NCI-H2196 (cell line): ENCODE measurements at regions not wholly inside any gene's neighbourhood (a gene's known extent, or its start where the extent isn't known, plus 50 kb on each side); places are given as distances from the start of the nearest gene placed in this dataset.

ENCODE experiments used
- DNase-seq: peaks from one replicate; lab custom pipeline; 2025; ENCODE audit not compliant: unreplicated experiment; lab: John Stamatoyannopoulos, UW

DNA sequence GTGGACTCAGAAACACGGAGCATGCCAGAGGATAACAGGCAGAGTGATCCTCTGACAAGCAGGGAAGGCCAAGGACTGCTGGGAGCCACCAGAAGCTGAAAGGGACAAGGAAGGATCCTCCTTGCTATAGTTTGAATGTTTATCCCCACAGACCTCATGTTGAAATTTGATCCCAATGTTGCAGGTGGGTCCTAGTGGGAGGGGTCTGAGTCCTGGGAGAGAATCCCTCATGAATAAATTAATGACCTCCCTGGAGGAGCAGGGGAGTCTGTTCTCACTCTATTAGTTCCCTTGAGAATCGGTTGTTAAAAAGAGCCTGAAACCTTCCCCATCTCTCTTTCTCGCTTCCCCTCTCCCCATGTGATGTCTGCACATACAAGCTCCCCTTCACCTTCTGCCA, 124.4 kb downstream of the FBXO15 start:
- no peak for DNase-seq

DNA sequence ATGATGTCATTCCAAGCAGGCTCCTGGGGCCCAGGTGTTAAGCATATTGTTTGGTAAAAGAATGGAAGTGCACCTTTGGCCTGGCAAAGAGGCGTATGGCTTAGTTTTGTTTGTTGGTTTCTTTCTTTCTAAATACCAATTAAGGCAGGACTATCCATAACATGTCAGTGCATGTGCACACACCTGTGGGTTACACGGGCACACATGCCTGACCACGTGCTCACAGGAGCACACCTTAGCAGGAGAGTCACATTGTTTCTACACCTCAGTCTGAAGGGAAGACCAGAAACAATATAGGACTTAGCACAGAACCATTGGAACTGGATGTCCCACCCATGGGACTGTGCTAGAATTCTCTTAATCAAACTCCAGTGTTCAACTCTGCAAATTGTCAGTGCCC, 127.8 kb downstream of the FBXO15 start:
- no peak for DNase-seq

DNA sequence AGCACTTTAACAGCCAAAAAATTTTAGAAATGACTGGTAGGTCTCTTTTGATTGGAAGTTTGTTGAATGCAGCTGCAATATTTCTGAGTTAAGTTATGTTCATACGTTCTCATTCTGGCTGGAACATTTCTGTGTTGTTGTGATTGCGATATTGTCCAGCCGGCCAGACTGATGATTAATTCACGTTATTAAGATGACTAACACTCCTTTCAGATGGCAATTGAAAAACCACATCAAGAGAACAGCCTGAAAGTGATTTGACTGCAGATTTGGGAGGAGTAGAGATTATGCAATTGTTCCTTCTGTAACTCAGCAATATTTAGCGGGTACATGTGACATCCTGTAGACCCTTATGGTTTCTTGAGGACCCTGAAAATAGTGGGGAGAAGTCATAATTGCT, 133.7 kb downstream of the FBXO15 start:
- DNase-seq: no peak

DNA sequence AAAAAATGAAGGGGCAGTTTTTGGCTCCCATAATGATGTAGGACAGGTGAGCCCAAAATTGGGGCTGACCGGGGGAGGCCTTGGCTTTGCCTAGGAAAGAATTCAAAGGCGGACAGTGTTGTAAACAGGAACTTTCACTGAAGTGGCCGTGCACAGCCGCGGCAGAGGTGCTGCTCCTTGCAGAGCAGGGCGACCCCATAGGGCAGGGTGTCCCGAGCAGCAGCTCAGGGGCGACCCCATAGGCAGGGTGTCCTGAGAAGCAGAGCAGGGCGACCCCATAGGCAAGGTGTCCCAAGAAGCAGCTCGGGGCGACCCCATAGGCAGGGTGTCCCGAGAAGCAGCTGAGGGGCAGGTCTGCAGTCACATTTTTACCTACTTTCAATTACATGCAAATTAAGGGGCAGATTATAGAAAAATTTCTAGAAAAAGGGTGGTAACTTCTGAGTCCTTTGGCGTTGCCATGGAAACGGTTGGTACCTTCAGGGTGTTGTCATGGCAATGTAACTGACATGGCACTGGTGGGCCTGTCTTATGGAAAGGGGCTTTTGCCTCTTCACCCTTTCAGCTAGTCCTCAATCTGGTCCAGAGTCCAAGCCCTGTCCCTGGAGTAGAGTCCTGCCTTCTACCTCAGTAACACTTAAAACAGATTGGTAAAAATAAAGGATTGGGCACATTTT, 134.5 kb downstream of the FBXO15 start:
- DNase-seq: no peak

DNA sequence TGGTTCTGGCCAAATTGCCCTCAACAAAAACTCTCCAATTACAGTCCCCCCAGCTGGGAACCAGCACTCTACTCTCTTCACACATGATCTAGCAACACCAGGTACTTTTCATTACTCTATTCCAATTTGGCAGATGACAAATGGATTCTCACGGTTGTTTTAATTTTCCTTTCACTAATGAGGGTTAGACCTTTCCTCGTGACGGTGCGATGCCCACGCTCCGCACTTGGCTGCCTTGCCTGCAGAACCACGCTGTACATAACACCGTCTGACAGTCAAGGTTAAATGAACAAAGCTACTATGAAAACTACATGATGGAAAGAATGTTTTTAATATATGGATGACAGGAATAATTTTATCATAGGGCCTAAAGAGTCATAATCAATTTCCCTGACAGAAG, 141.5 kb downstream of the FBXO15 start:
- DNase-seq: no peak

DNA sequence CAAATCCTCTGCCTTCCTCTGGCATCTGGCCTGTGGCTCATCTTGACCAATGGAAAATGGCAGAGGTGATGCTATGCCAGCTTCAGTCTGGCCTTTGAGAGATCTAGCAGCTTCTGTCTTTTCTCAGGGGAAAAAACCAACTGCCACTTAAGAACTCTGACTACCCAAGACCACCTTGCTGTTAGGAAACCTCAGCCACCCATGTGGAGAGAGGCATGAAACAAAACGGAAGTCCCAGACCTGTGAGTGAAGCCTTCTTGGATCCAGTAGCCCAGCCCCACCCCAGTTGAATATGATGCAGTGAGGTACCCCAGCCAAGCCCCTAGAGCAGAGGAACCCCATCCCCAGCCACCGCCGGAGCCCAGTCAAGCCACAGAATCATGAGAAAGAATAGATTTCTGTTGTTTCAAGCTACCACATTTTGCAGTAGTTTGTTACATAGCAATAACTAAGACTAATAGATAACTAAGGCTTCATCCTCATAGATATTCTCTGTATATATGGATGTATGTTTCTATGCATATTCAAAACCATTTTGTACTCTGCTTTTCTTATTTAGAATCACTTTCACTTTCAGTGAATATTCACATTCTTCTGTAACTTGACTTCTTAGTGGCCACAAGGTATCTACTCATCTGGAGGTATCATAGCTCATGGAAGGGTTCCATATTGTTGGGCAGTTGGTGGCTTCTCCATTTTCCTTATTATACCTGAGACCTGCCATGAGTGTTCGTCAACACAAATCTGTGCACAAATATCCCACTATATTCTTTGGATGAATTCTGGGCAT, 142.1 kb downstream of the FBXO15 start:
- DNase-seq: no peak

DNA sequence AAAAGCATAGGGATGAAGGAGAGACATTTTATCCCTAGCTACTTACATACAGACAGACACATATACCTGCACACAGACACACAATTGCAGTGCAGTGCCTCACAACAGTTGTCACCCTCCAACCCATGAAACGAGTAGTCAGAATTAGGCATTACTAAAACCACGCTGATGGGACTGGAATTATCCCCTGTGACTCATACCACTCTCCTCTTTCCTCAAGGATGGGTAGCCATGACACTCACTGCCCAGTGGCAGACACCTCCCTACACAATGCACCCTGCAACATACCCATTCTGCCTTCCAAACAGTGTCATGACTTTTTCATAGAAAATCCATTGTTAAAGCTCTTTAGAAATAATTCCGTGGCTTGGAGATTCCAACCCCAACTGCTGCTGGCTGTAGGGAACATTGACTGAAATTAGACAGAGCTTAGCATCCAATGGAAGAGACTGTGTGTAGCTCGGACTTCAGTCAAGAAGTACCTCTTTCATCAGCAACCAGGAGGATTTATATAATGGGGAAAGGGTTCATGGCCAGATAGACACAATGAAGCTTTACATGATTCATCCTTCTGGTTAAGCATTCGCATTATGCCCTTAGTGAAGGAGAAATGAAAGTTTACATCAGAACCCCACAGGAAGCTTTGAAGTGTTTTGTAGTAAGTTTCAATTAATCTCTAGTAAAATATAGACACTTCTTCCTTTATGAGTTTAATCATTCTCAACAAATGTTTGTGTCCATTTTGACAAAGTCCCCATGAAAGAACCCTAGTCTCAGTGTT, 155.2 kb downstream of the FBXO15 start:
- DNase-seq: no peak

DNA sequence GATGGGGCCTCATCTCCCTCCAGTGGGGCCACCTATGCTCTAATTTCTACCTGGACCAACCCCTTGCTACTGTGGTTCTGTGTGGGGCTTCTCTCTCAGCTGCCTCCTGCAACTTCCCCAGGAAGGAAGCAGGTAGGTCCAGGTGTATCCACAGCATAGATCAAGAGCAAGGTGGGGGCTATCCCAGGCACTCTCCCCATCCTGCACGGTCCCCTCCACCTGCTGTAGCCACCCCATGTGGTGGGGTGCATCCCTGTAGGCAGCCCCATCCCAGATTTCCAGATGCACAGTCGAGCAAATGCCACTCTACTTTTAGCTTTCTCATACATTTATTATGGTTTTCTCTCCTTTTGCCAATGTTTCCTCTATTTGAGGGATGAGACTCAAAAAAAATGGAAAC, 156.1 kb downstream of the FBXO15 start:
- DNase-seq: no peak

DNA sequence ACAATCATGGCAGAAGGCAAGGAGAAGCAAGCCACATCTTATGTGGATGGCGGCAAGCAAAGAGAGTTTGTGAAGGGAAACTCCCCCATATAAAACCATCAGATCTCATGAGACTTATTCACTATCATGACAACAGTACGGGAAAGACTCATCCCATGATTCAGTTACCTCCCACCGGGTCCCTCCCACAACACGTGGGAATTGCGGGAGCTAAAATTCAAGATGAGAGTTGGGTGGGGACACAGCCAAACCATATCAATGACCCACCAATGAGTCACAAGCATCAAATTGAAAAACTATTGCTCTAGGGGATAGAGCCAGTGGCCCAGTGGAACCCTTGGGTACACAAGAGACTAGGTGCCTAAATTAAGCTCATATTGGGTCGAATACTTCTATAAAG, 157.4 kb downstream of the FBXO15 start:
- no peak for DNase-seq

DNA sequence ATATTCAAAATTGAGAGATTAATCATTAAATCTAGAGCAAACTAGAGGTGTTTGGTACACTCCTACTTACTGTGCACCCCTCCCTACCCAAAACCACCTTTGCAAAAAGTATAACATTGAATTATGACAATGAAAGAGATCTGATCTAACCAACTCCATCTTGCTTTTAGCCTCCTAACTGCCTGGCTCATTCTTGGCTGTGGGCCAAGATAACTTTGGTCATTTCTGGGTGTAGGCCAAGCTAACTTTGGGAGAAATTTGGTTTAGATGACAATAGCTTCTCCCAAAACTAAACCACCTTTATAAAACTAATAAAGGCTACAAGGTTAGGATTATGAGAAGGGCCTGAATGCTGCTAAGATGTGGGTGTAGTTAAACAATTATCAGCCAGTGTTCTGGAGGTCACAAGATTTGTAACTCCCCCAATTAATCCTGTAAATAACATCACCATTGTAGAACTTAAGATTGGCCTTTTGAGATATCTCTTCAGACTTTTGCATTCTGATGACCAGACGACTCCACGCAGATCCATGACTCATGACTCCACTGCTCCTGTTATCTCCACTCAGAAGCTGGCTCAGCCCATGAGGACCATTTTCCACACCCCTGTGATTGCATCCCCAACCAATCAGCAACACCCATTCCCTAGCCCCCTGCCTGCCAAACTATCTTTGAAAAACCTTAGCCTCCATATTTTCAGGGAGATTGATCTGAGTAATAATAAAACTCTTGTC, 160.2 kb downstream of the FBXO15 start:
- DNase-seq: no peak

DNA sequence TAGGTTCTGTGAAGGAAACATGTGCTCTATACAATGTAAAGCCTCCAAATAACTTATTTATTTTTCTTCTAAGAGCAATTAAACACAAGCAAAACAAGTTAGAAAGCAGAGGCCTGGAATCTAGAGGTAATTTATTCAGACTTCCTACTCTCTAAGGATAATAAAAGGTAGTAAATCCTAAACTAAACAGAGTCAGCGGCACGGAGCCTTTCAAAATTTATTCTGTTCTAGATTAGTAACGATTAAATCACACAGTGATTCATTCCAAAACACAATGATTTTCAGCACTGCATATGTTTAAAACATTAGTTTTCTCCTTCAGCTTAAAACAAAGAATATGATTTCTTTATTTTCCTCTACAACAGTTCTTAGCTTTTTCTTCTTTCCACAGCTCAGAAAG, 160.9 kb downstream of the FBXO15 start:
- no peak for DNase-seq

DNA sequence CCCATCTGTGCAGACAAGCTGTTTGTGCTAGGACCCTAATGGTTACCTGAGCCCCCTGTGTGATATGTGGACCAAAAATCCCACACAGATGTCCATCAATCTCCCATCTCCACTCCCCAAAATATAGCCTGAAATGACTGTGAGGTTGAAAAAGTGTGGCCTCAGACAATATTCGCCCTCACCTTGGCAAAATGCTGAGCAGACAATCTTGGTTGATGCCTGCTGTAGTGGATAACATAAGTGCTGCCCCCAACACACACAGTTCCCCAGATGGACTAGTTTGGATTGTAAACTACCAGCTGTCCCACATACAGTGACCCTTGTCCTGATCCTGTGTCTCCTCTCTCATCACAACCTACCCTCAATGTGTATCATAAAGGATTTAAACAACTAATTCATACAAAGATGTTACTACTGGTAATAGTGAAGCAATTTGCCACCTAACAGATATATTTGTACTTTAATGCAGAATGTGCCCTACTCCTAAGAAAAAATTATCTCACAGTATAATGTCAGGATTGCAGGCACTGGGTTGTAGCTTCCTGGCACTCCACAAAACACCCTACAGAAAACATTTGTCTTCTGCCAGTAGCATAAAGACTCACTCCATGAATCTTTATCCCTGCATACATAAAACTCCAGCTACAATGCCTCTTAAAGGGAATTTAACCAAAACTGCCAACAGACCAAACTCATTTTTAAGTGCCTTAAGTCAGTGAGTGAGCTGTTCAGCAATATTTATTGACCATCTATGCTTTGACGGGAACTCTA, 161.6 kb downstream of the FBXO15 start:
- DNase-seq: no peak

DNA sequence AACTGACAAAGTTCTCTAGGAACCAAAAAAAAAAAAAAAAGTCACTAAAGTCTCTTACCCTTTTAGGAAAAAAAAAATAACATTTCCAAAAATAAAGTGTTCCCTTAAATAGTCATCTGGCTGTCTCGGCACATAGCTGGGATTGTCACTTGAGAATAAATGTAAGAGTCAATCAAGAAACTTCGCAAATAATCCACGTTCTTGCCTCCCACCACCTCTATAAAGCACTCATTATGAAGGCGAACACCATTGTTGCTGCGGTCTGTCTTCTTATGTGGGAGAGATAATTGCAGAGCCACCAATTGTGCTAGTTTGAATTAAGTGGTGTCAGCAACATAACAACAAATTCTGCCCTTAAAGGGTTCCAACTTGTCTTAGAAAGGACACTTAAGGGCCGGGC, 163.7 kb downstream of the FBXO15 start:
- DNase-seq: no peak

DNA sequence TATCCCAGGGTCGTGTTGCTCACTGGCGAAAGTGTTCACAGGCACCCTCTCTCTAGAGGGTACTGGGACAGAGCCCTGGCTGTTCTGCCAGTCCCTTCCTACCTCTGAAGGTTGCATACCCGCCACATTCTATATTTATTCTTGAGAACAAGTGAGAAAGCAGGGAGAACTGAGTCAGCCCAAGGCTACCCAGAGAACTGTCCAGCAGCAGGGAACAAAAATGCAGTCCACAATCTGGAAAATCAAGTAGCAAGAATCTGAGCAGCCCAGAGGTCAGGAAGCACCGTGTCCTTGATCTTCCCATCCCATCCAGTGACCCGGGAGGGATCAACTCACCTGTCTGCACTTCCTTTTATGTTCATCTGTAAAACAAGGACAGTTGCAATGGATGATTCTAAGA, 164.1 kb downstream of the FBXO15 start:
- no peak for DNase-seq

DNA sequence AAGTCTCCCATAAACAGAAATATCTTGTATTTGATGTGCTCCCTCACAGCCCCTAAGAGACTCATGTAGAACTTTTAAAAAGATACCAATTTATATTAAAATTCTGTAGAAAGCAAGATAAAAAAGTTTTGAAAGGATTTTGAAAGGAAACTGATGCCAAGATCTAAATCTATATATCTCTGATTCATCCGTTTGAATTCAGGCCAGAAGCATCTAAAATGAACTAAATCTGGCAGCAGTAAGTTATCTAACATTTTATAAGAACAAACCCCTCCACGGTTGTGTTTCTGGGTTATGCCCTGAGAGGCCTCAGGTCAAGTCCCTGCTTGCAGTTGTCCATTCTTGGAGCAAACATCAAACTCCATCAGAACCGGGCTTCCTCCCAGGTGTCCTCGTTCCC, 165.8 kb downstream of the FBXO15 start:
- DNase-seq: no peak

DNA sequence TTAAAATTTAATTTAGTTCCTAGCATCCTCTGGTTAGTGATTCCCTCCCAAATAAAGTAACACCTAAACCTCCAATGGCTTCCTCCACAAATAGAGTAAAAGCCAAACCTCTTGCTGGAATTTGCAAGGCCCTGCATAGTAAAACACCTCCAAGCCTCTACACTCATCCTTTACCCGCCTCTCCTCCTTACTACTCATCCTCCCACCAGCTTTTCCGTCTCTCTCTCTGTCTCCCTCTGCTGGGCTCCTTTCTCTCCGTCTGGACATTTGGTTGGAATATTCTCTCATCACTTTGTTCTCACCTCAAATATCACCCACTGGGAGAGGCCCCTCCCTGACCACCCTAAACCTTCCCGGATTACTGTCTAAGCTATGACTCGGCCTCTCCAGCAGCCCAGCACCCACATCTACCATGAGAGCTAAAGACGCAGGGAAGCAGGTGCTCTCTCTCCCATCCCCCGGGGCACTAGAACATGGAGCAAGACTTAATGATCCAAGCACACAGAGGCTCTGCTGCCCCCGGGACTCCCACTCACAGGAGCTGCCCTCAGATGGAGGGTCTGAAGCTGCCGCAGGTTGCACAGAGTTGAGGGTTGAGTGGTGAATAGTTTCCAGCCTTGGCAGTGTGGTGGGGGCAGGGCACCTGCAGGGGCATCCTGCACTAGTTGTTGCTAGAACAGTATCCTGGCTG, 167.2 kb downstream of the FBXO15 start:
- DNase-seq: peak; percentile 5

DNA sequence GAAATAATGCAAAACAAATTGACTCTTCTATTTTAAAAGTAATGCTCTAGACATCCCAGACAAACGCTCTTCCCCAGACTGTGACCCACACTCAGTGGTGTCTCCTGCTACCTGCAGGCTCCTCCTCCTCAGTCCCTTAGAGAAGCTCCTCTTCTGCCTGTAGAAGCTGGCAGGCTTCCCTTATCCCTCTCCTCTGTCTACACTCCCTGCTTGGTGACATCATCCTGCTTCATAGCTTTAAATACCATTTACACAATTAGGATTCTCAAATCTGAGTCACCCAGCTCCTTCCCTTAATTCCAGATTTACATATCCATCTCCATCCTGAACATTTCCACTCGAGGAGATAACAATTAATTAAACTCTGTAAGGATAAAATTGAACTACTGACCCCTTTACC, 167.9 kb downstream of the FBXO15 start:
- DNase-seq: no peak

DNA sequence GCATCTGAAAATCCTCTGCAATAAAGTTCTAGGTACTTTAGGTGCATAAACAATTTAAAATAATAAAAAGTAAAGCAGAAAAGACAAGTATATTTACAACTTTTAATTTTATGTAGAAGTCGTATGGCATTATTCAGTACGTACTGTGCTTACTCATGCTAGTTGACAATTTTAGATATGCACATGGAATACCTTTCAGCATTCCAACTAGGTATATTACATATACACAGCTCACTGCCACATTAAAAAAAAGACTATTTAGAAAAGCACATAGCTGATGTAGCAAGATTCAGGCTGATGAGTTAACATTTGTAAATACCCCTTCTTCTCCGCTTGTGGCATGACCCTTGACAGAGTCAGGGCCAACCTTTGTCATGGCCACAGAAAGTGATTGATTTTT, 171.2 kb downstream of the FBXO15 start:
- DNase-seq: no peak

DNA sequence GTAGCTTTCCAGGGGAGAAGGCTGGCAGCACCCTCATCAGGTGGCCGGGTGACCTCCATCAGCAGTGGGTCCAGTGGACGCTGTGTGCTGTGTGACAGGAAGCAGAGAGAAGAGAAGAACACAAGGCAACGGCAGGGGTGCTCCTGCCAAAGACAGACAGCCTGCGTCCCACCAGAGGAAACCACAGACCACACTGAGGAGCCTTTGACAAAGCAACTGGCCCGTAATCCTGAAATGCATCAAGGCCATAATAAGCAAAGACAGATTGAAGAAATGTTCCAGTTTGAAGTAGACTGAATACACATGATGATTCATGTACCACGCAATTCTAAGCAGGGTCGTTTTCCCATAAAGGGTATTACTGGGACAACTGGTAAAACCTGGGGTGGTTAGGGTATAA, 172.4 kb downstream of the FBXO15 start:
- no peak for DNase-seq

DNA sequence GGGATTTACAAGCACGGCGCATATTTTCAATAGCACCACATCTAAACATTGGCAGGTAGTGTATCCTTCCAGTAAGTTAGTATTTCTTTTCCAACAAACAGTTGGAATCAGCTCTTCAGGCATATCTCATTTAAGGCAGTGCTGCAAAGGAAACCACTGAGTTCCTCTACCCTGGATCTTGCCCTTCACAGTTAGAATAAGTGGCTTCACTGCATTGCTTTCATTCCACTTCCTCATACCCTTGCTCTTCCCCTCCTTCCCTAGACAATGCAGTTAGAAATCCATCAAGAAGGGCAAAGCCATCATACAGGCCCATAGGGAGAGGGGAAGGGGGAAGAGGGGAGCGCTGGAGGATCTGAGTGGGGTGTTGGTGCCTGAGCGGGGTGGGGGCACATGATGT, 173.7 kb downstream of the FBXO15 start:
- no peak for DNase-seq
